ENCODE measurements at regions not wholly inside any gene's neighbourhood (a gene's known extent, or its start where the extent isn't known, plus 50 kb on each side); places are given as distances from the start of the nearest gene placed in this dataset.

DNA sequence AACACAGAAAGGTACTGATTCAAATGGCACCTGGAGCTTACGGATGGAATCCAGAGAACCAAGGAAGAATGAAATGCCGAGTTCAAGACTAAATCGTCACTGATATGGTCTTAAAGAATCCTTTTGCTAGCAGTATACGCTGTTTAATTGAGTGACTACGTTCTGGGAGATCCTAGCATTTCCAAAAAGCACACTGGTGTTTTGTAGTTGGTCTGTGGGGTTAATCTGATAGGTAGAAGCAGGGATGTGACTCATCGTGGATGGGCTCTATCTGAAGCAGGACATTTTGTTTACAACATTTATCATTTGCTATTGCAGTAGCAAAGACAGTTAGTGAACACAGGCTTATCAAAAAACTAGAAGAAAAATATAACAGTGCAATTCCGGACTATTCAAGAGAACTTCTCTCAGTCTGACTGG is 169.2 kb upstream of the HMGA2 start:
- TF ChIP-seq NFATC4 (CRISPR knock-in tag; IDR thresholded peaks at IDR 0.05) (no peak), ZBTB21 (CRISPR knock-in tag; IDR thresholded peaks at IDR 0.05; ENCODE audit: borderline replicate concordance) (no peak), NFYB (CRISPR knock-in tag; conservative IDR thresholded peaks at IDR 0.05; ENCODE audit: low read depth) (no peak), JUN (CRISPR knock-in tag; IDR thresholded peaks at IDR 0.05) (no peak)
- TF ChIP-seq, protein P1, sequence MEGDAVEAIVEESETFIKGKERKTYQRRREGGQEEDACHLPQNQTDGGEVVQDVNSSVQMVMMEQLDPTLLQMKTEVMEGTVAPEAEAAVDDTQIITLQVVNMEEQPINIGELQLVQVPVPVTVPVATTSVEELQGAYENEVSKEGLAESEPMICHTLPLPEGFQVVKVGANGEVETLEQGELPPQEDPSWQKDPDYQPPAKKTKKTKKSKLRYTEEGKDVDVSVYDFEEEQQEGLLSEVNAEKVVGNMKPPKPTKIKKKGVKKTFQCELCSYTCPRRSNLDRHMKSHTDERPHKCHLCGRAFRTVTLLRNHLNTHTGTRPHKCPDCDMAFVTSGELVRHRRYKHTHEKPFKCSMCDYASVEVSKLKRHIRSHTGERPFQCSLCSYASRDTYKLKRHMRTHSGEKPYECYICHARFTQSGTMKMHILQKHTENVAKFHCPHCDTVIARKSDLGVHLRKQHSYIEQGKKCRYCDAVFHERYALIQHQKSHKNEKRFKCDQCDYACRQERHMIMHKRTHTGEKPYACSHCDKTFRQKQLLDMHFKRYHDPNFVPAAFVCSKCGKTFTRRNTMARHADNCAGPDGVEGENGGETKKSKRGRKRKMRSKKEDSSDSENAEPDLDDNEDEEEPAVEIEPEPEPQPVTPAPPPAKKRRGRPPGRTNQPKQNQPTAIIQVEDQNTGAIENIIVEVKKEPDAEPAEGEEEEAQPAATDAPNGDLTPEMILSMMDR (IDR thresholded peaks at IDR 0.05), result no peak
- TF ChIP-seq, protein P2, sequence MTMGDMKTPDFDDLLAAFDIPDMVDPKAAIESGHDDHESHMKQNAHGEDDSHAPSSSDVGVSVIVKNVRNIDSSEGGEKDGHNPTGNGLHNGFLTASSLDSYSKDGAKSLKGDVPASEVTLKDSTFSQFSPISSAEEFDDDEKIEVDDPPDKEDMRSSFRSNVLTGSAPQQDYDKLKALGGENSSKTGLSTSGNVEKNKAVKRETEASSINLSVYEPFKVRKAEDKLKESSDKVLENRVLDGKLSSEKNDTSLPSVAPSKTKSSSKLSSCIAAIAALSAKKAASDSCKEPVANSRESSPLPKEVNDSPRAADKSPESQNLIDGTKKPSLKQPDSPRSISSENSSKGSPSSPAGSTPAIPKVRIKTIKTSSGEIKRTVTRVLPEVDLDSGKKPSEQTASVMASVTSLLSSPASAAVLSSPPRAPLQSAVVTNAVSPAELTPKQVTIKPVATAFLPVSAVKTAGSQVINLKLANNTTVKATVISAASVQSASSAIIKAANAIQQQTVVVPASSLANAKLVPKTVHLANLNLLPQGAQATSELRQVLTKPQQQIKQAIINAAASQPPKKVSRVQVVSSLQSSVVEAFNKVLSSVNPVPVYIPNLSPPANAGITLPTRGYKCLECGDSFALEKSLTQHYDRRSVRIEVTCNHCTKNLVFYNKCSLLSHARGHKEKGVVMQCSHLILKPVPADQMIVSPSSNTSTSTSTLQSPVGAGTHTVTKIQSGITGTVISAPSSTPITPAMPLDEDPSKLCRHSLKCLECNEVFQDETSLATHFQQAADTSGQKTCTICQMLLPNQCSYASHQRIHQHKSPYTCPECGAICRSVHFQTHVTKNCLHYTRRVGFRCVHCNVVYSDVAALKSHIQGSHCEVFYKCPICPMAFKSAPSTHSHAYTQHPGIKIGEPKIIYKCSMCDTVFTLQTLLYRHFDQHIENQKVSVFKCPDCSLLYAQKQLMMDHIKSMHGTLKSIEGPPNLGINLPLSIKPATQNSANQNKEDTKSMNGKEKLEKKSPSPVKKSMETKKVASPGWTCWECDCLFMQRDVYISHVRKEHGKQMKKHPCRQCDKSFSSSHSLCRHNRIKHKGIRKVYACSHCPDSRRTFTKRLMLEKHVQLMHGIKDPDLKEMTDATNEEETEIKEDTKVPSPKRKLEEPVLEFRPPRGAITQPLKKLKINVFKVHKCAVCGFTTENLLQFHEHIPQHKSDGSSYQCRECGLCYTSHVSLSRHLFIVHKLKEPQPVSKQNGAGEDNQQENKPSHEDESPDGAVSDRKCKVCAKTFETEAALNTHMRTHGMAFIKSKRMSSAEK (CRISPR knock-in tag; IDR thresholded peaks at IDR 0.05; ENCODE audit: borderline replicate concordance), result no peak
- TF ChIP-seq, protein P3, sequence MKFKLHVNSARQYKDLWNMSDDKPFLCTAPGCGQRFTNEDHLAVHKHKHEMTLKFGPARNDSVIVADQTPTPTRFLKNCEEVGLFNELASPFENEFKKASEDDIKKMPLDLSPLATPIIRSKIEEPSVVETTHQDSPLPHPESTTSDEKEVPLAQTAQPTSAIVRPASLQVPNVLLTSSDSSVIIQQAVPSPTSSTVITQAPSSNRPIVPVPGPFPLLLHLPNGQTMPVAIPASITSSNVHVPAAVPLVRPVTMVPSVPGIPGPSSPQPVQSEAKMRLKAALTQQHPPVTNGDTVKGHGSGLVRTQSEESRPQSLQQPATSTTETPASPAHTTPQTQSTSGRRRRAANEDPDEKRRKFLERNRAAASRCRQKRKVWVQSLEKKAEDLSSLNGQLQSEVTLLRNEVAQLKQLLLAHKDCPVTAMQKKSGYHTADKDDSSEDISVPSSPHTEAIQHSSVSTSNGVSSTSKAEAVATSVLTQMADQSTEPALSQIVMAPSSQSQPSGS (CRISPR knock-in tag; IDR thresholded peaks at IDR 0.05; ENCODE audit: borderline replicate concordance, low read depth), result no peak
- TF ChIP-seq, protein P4, sequence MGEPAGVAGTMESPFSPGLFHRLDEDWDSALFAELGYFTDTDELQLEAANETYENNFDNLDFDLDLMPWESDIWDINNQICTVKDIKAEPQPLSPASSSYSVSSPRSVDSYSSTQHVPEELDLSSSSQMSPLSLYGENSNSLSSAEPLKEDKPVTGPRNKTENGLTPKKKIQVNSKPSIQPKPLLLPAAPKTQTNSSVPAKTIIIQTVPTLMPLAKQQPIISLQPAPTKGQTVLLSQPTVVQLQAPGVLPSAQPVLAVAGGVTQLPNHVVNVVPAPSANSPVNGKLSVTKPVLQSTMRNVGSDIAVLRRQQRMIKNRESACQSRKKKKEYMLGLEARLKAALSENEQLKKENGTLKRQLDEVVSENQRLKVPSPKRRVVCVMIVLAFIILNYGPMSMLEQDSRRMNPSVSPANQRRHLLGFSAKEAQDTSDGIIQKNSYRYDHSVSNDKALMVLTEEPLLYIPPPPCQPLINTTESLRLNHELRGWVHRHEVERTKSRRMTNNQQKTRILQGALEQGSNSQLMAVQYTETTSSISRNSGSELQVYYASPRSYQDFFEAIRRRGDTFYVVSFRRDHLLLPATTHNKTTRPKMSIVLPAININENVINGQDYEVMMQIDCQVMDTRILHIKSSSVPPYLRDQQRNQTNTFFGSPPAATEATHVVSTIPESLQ (CRISPR knock-in tag; IDR thresholded peaks at IDR 0.05), result no peak
- TF ChIP-seq, protein P5, sequence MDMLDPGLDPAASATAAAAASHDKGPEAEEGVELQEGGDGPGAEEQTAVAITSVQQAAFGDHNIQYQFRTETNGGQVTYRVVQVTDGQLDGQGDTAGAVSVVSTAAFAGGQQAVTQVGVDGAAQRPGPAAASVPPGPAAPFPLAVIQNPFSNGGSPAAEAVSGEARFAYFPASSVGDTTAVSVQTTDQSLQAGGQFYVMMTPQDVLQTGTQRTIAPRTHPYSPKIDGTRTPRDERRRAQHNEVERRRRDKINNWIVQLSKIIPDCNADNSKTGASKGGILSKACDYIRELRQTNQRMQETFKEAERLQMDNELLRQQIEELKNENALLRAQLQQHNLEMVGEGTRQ (CRISPR knock-in tag; IDR thresholded peaks at IDR 0.05), result no peak
- TF ChIP-seq, protein P6, sequence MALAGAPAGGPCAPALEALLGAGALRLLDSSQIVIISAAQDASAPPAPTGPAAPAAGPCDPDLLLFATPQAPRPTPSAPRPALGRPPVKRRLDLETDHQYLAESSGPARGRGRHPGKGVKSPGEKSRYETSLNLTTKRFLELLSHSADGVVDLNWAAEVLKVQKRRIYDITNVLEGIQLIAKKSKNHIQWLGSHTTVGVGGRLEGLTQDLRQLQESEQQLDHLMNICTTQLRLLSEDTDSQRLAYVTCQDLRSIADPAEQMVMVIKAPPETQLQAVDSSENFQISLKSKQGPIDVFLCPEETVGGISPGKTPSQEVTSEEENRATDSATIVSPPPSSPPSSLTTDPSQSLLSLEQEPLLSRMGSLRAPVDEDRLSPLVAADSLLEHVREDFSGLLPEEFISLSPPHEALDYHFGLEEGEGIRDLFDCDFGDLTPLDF (CRISPR knock-in tag; IDR thresholded peaks at IDR 0.05), result no peak
- TF ChIP-seq, protein P7, sequence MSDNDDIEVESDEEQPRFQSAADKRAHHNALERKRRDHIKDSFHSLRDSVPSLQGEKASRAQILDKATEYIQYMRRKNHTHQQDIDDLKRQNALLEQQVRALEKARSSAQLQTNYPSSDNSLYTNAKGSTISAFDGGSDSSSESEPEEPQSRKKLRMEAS (CRISPR knock-in tag; IDR thresholded peaks at IDR 0.05), result no peak
